Ovary (tissue), 7 donors: ENCODE measurements at regions not wholly inside any gene's neighbourhood (a gene's known extent, or its start where the extent isn't known, plus 50 kb on each side); places are given as distances from the start of the nearest gene placed in this dataset.

Source experiments
- DNase-seq, 5 donors: peaks; one replicate each; pipeline ENCODE4 v3.0.0-alpha.2; 2019 to 2020
- H3K27ac ChIP-seq, 2 donors: fragments of 200-600 bp; one replicate each; pipeline versions ENCODE4 v1.5.1 to v1.8.0; 2019 to 2022
- H3K27me3 ChIP-seq: fragments of 200-600 bp; one replicate; pipeline ENCODE4 v1.8.0; 2022
- H3K36me3 ChIP-seq: fragments of 200-600 bp; sonication (generic); one replicate; pipeline ENCODE4 v1.5.1; 2019
- H3K4me1 ChIP-seq: one replicate; pipeline ENCODE4 v1.8.1; 2013; ENCODE audit warnings: mild to moderate bottlenecking, moderate library complexity; ENCODE audit not compliant: insufficient read depth
- H3K4me3 ChIP-seq: fragments of 200-600 bp; sonication (generic); one replicate; pipeline ENCODE4 v1.5.1; 2017
- H3K9me3 ChIP-seq, 2 donors: fragments of 200-600 bp in 1 of 2; sonication (generic) in 1 of 2; one replicate each; pipeline versions ENCODE4 v1.5.1 to v1.8.1; 2013 to 2019; ENCODE audit warnings: mild to moderate bottlenecking in 1 of 2, moderate library complexity in 1 of 2
- EP300 ChIP-seq: sonication (generic); formaldehyde crosslinking; IDR thresholded peaks from one replicate; pipeline ENCODE4 v1.6.1; 2017; ENCODE audit warnings: antibody characterized with exemption
- POLR2A ChIP-seq: fragments of 450-650 bp; IDR thresholded peaks from one replicate; pipeline ENCODE4 v1.6.1; 2017; ENCODE audit warnings: antibody characterized with exemption, mild to moderate bottlenecking, moderate library complexity
- WGBS, 3 donors: extraction: QIAGEN DNeasy Blood & Tissue Kit in 1 of 3; methylation state at CpG; one replicate each; pipeline versions ENCODE4 v1.1.5 to v1.1.7; 2013 to 2017; 5-methylcytosine and 5-hydroxymethylcytosine counted together
- intact Hi-C, 4 donors: fragments of 100-400 bp; cut with DNase I; formaldehyde crosslinking; loops; one replicate each; pipeline versions ENCODE4 v1.11.0 to v1.15.1; 2022 to 2023
- TF ChIP-seq, protein P1 (sequence below), 3 donors: fragments of 450-650 bp in 2 of 3; fragments of 200-600 bp in 1 of 3; IDR thresholded peaks; one replicate each; pipeline versions ENCODE4 v1.5.1 to v1.8.0; 2016 to 2022; ENCODE audit warnings: antibody characterized with exemption in 3 of 3, mild to moderate bottlenecking in 1 of 3
- donor health status: DM: no; HTN: no; CAD: no; lungs with moderate emphysema.
- donor health status: DM: no; HTN: no; CAD: no.
- donor health status: Bipolar disorder and iron deficiency.
- donor health status: DM: no; HTN: no; CAD: no.
- donor health status: DM: yes; HTN: yes; CAD: no.

DNA sequence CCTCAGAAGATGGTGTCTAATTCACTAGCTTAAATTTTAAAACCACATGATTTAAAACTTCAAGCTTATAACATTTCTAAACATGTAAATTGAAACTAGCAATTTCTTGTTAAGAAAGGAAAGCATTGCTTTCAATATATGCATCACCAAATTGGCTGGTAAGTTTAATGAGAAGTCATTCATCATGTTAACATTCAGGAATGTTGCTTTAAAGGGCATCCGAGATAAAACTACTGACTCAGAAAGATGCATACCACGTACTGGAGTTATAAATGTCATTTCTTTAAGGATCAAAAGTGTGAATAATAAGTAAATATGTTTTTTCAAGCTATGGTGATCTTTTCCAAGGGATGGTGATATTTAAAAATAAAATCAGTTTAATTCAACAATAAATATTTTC lies 83.3 kb upstream of the VCX2 start:
- no peak for TF ChIP-seq EP300
- TF ChIP-seq POLR2A = no peak
- TF ChIP-seq, protein P1, sequence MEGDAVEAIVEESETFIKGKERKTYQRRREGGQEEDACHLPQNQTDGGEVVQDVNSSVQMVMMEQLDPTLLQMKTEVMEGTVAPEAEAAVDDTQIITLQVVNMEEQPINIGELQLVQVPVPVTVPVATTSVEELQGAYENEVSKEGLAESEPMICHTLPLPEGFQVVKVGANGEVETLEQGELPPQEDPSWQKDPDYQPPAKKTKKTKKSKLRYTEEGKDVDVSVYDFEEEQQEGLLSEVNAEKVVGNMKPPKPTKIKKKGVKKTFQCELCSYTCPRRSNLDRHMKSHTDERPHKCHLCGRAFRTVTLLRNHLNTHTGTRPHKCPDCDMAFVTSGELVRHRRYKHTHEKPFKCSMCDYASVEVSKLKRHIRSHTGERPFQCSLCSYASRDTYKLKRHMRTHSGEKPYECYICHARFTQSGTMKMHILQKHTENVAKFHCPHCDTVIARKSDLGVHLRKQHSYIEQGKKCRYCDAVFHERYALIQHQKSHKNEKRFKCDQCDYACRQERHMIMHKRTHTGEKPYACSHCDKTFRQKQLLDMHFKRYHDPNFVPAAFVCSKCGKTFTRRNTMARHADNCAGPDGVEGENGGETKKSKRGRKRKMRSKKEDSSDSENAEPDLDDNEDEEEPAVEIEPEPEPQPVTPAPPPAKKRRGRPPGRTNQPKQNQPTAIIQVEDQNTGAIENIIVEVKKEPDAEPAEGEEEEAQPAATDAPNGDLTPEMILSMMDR (IDR thresholded peaks at IDR 0.05) = no peak
- 28 to 35% (median 28%) methylated on average over 2 of the region's 2 CpGs for WGBS, 3 donors
- intact Hi-C loops = no loop called here

DNA sequence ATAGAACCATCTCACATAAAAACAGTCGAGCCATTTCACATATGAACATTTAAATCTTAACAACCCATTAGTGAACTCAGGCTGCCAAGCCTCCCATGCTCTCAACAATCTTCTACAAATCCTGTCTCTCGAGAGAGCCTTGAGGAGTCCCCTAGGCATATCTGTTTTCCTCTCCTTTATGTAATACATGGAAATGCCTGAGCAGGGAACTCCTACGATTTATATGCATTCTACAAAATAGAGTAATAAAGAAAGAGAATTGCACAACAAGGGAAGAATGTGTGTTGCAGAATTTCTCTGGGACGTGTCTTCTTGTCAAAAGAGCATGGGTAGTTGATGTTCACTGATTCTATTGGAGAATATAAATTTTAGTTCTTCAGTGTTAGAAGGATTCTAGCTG lies 101.8 kb upstream of the VCX2 start:
- no peak overlapping the region for H3K4me3 ChIP-seq
- WGBS, 3 donors = 71 to 83% (median 76%) methylated on average over 4 of the region's 4 CpGs
- DNase-seq = no peak

More for the DNA sequence above, 83.3 kb upstream of the VCX2 start:
- no peaks in the 10 kb centered on the region for H3K36me3 ChIP-seq
- H3K9me3 ChIP-seq = no peaks in the 10 kb centered on the region
- H3K4me3 ChIP-seq = no peak overlapping the region
- DNase-seq = no peak
- no peak overlapping the region for H3K27ac ChIP-seq
- H3K4me1 ChIP-seq = no peaks in the 10 kb centered on the region
- no peaks in the 10 kb centered on the region for H3K27me3 ChIP-seq

GRCh38 chrX:8273451-8273895 lies 102.4 kb upstream of the VCX2 start:
- DNase-seq = no peak
- Histone ChIP-seq H3K27ac (no peak overlapping the region), H3K9me3 (no peaks in the 10 kb centered on the region), H3K27me3 (no peaks in the 10 kb centered on the region), H3K4me3 (no peak overlapping the region), H3K36me3 (no peaks in the 10 kb centered on the region), H3K4me1 (no peaks in the 10 kb centered on the region)
- intact Hi-C loops = no loop called here
- TF ChIP-seq, protein P1 (IDR thresholded peaks at IDR 0.05) = no peak
- no peak for TF ChIP-seq EP300
- no peak for TF ChIP-seq POLR2A
- WGBS, 3 donors = 75 to 83% (median 78%) methylated on average over 5 of the region's 5 CpGs

More for the DNA sequence above, 101.8 kb upstream of the VCX2 start:
- no peaks in the 10 kb centered on the region for H3K4me1 ChIP-seq
- no peak for TF ChIP-seq EP300
- no peak for TF ChIP-seq POLR2A
- TF ChIP-seq, protein P1 (IDR thresholded peaks at IDR 0.05) = no peak
- intact Hi-C loops = no loop called here
- no peaks in the 10 kb centered on the region for H3K9me3 ChIP-seq
- H3K27ac ChIP-seq = no peak overlapping the region
- H3K27me3 ChIP-seq = no peaks in the 10 kb centered on the region
- H3K36me3 ChIP-seq = no peaks in the 10 kb centered on the region

GRCh38 chrX:8274170-8274569 lies 103.1 kb upstream of the VCX2 start:
- DNase-seq = no peak
- no peaks in the 10 kb centered on the region for H3K4me1 ChIP-seq
- H3K27ac ChIP-seq = no peak overlapping the region
- intact Hi-C loops = no loop called here
- H3K9me3 ChIP-seq = no peaks in the 10 kb centered on the region
- no peaks in the 10 kb centered on the region for H3K27me3 ChIP-seq
- no peak overlapping the region for H3K4me3 ChIP-seq
- WGBS, 3 donors = 79 to 89% (median 82%) methylated on average over 2 of the region's 2 CpGs
- no peaks in the 10 kb centered on the region for H3K36me3 ChIP-seq
- TF ChIP-seq EP300 (no peak), POLR2A (no peak)
- TF ChIP-seq, protein P1 (IDR thresholded peaks at IDR 0.05) = no peak
